HEK293 (cell line): ENCODE measurements at regions not wholly inside any gene's neighbourhood (a gene's known extent, or its start where the extent isn't known, plus 50 kb on each side); places are given as distances from the start of the nearest gene placed in this dataset.
A peak's percentile ranks its signal among the peaks of the same experiment; 100 is the strongest.

Experiments used
- CTCF ChIA-PET: fragments of 350-600 bp; formaldehyde crosslinking; extraction: SDS; loops from one replicate; lab custom pipeline; 2021; ENCODE audit warnings: antibody characterized with exemption; lab: Yijun Ruan, JAX
- POLR2A ChIA-PET: fragments of 300-600 bp; formaldehyde crosslinking; extraction: SDS; loops from one replicate; lab custom pipeline; 2020; ENCODE audit warnings: antibody characterized with exemption, inconsistent platforms; lab: Yijun Ruan, JAX
- H3K27ac ChIP-seq: fragments of 200-500 bp; sonication (Bioruptor generic); 2 replicates; pipeline ENCODE4 v1.5.1; 2014; ENCODE audit warnings: low read depth, low read length, control low read depth, inconsistent platforms; ENCODE audit errors: extremely low read depth
- H3K36me3 ChIP-seq, 2 experiments: fragments of 200-500 bp in 1 of 2; sonication (Bioruptor generic) in 1 of 2; 1 replicate in 1 of 2; 2 replicates in 1 of 2; pipeline ENCODE4 v1.5.1; 2014 to 2017; ENCODE audit warnings: inconsistent platforms in 2 of 2, low read length in 2 of 2; ENCODE audit not compliant: control insufficient read depth in 2 of 2, insufficient read depth in 1 of 2
- H3K4me1 ChIP-seq: fragments of 200-500 bp; sonication (Bioruptor generic); 2 replicates; pipeline ENCODE4 v1.5.1; 2014; ENCODE audit warnings: mild to moderate bottlenecking, low read length, inconsistent platforms; ENCODE audit not compliant: control insufficient read depth, insufficient read depth
- H3K4me3 ChIP-seq: 2 replicates; pipeline ENCODE4 v1.5.1; 2011; ENCODE audit warnings: low read depth, mild to moderate bottlenecking, control low read depth, low read length, moderate library complexity
- H3K9me3 ChIP-seq: fragments of 200-500 bp; sonication (Bioruptor generic); 2 replicates; pipeline ENCODE4 v1.5.1; 2014; ENCODE audit warnings: low read depth, low read length, inconsistent platforms; ENCODE audit not compliant: control insufficient read depth, insufficient read depth
- FEZF1 ChIP-seq: fragments of 450-650 bp; formaldehyde crosslinking; IDR thresholded peaks from 2 replicates; pipeline ENCODE4 v1.5.1; 2016; ENCODE audit warnings: missing biosample characterization, missing genetic modification characterization
- KLF16 ChIP-seq: fragments of 450-650 bp; formaldehyde crosslinking; IDR thresholded peaks from 2 replicates; pipeline ENCODE4 v1.5.1; 2017; ENCODE audit warnings: missing biosample characterization, missing genetic modification characterization
- ZBTB1 ChIP-seq: fragments of 450-650 bp; formaldehyde crosslinking; IDR thresholded peaks from 2 replicates; pipeline ENCODE4 v1.5.1; 2016; ENCODE audit warnings: missing biosample characterization, missing genetic modification characterization
- ZBTB10 ChIP-seq: fragments of 450-650 bp; formaldehyde crosslinking; IDR thresholded peaks from 2 replicates; pipeline ENCODE4 v1.5.1; 2016; ENCODE audit warnings: missing biosample characterization, missing genetic modification characterization
- ZBTB26 ChIP-seq: fragments of 450-650 bp; formaldehyde crosslinking; optimal IDR thresholded peaks from 2 replicates; pipeline ENCODE3; 2016; ENCODE audit warnings: missing biosample characterization, mild to moderate bottlenecking, missing genetic modification characterization
- ZFHX2 ChIP-seq: fragments of 450-650 bp; formaldehyde crosslinking; conservative IDR thresholded peaks from 2 replicates; pipeline ENCODE4 v1.5.1; 2016; ENCODE audit warnings: missing biosample characterization, missing genetic modification characterization
- ZNF140 ChIP-seq: fragments of 450-650 bp; formaldehyde crosslinking; IDR thresholded peaks from 2 replicates; pipeline ENCODE4 v1.5.1; 2016; ENCODE audit warnings: missing biosample characterization, missing genetic modification characterization
- ZNF174 ChIP-seq: fragments of 450-650 bp; formaldehyde crosslinking; IDR thresholded peaks from 2 replicates; pipeline ENCODE4 v1.5.0; 2017; ENCODE audit warnings: missing biosample characterization, mild to moderate bottlenecking, missing genetic modification characterization
- ZNF184 ChIP-seq: fragments of 450-650 bp; IDR thresholded peaks from 2 replicates; pipeline ENCODE4 v1.5.1; 2018; ENCODE audit warnings: missing biosample characterization, mild to moderate bottlenecking, missing genetic modification characterization
- ZNF280D ChIP-seq: fragments of 450-650 bp; formaldehyde crosslinking; IDR thresholded peaks from 2 replicates; pipeline ENCODE4 v1.5.1; 2016; ENCODE audit warnings: missing biosample characterization, missing genetic modification characterization
- ZNF341 ChIP-seq: fragments of 450-650 bp; formaldehyde crosslinking; IDR thresholded peaks from 2 replicates; pipeline ENCODE4; 2016; ENCODE audit warnings: low read depth, missing biosample characterization, missing genetic modification characterization
- ZNF366 ChIP-seq: fragments of 450-650 bp; formaldehyde crosslinking; conservative IDR thresholded peaks from 2 replicates; pipeline ENCODE4 v1.5.1; 2016; ENCODE audit warnings: missing biosample characterization, missing genetic modification characterization
- ZNF404 ChIP-seq: fragments of 450-650 bp; formaldehyde crosslinking; IDR thresholded peaks from 2 replicates; pipeline ENCODE4 v1.5.1; 2017; ENCODE audit warnings: missing biosample characterization, missing genetic modification characterization
- ZNF423 ChIP-seq: fragments of 450-650 bp; formaldehyde crosslinking; IDR thresholded peaks from 2 replicates; pipeline ENCODE4 v1.5.1; 2016; ENCODE audit warnings: missing biosample characterization, missing genetic modification characterization
- ZNF473 ChIP-seq: fragments of 450-650 bp; formaldehyde crosslinking; IDR thresholded peaks from 2 replicates; pipeline ENCODE4 v1.5.1; 2017; ENCODE audit warnings: missing biosample characterization, missing genetic modification characterization
- ZNF530 ChIP-seq: fragments of 450-650 bp; formaldehyde crosslinking; IDR thresholded peaks from 2 replicates; pipeline ENCODE4 v1.5.1; 2016; ENCODE audit warnings: low read depth, missing biosample characterization, missing genetic modification characterization
- ZNF549 ChIP-seq: fragments of 450-650 bp; IDR thresholded peaks from 2 replicates; pipeline ENCODE4 v1.5.1; 2018; ENCODE audit warnings: missing biosample characterization, missing genetic modification characterization, mild to moderate bottlenecking, inconsistent platforms, moderate library complexity
- ZNF677 ChIP-seq: fragments of 450-650 bp; IDR thresholded peaks from 2 replicates; pipeline ENCODE4 v1.5.0; 2018; ENCODE audit warnings: missing biosample characterization, mild to moderate bottlenecking, missing genetic modification characterization, moderate library complexity
- ZNF747 ChIP-seq: fragments of 450-650 bp; formaldehyde crosslinking; IDR thresholded peaks from 2 replicates; pipeline ENCODE4 v1.5.1; 2016; ENCODE audit warnings: missing biosample characterization, missing genetic modification characterization
- ZNF768 ChIP-seq: fragments of 450-650 bp; formaldehyde crosslinking; IDR thresholded peaks from 2 replicates; pipeline ENCODE4 v1.5.1; 2018; ENCODE audit warnings: missing biosample characterization, mild to moderate bottlenecking, missing genetic modification characterization

GRCh38 chr10:78985973-78986818 lies 82.6 kb upstream of the ZMIZ1 start (continued):
- TF ChIP-seq ZBTB10 (tag by site-specific recombination) (no peak), ZNF473 (tag by site-specific recombination) (no peak)
- TF ChIP-seq, all 188 proteins: peak for 0

DNA sequence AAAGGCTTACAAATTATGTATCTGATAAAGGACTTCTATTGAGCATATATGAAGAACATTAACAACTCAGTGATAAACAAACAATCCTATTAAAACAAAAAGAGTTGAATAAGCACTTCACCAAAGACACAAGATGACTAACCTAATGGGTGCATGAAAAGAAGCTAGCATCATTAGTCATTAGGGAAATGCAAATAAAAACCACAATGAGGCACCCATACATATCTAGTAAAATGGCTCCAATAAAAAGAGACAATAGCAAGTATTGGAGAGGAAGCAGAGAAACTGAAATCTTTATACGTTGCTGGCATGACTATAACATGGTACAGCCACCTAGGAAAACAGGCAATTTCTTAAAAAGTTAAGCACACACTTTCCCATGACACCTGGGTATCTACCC lies 77.6 kb upstream of the ZMIZ1 start:
- no peaks in the 10 kb centered on the region for H3K4me1 ChIP-seq
- TF ChIP-seq ZNF184 (tag by site-specific recombination) (no peak), FEZF1 (tag by site-specific recombination) (peak; percentile 14; the same call in 1 of the 2 replicates), ZNF677 (tag by site-specific recombination) (no peak)
- H3K4me3 ChIP-seq = no peak overlapping the region
- H3K9me3 ChIP-seq = no peaks in the 10 kb centered on the region
- ChIA-PET CTCF (interaction anchor here (0.7 kb wide), 1 partner anchor 277 kb away, joined by 6 read pairs; no protein-coding TSS in a partner anchor), POLR2A (no interaction called here)
- no peaks in the 10 kb centered on the region for H3K36me3 ChIP-seq
- H3K27ac ChIP-seq = no peak overlapping the region

- CTCF ChIA-PET = no interaction called here
- Histone ChIP-seq H3K4me3 (no peak overlapping the region), H3K9me3 (no peaks in the 10 kb centered on the region), H3K4me1 (no peaks in the 10 kb centered on the region), H3K27ac (no peak overlapping the region), H3K36me3 (no peaks in the 10 kb centered on the region)
- TF ChIP-seq ZNF404 (no peak), ZNF174 (tag by site-specific recombination) (no peak)
- POLR2A ChIA-PET = no interaction called here
Measured at GRCh38 chr10:78992333-78992732, 76.4 kb upstream of the ZMIZ1 start.

- Histone ChIP-seq H3K4me1 (no peaks in the 10 kb centered on the region), H3K4me3 (no peak overlapping the region)
- ChIA-PET POLR2A (no interaction called here), CTCF (no interaction called here)
- TF ChIP-seq ZNF768 (no peak), ZNF341 (no peak), ZNF747 (tag by site-specific recombination) (no peak), ZBTB1 (tag by site-specific recombination) (no peak), ZNF280D (tag by site-specific recombination) (no peak), ZFHX2 (no peak), ZNF549 (tag by site-specific recombination) (no peak), ZNF423 (no peak), ZNF366 (no peak), ZBTB26 (tag by site-specific recombination) (no peak), ZNF140 (no peak), ZNF530 (tag by site-specific recombination) (no peak), KLF16 (tag by site-specific recombination) (no peak)
- TF ChIP-seq, all 188 proteins: peak for 0
- no peaks in the 10 kb centered on the region for H3K9me3 ChIP-seq
- no peaks in the 10 kb centered on the region for H3K36me3 ChIP-seq
- no peak overlapping the region for H3K27ac ChIP-seq
Measured at GRCh38 chr10:78993261-78993945, 75.4 kb upstream of the ZMIZ1 start.
